Esophagus squamous epithelium (tissue), 5 donors: ENCODE measurements at regions not wholly inside any gene's neighbourhood (a gene's known extent, or its start where the extent isn't known, plus 50 kb on each side); places are given as distances from the start of the nearest gene placed in this dataset.
"Not testable (repeated sequence)": the region's sequence is repeated elsewhere in the genome, so short reads cannot be mapped to it uniquely, and the experiment has no call there.

Experiments
- DNase-seq: peaks from one replicate; lab custom pipeline; 2025; lab: John Stamatoyannopoulos, UW
- H3K27ac ChIP-seq, 4 donors: fragments of 200-600 bp; sonication (generic); one replicate each; pipeline ENCODE4 v1.5.1; 2016 to 2019; ENCODE audit warnings: mild to moderate bottlenecking in 1 of 4
- H3K27me3 ChIP-seq, 4 donors: fragments of 200-600 bp; sonication (generic); 1 replicate in 3 of 4; 2 replicates in 1 of 4; pipeline versions ENCODE4 v1.5.1 to v1.6.0; 2017 to 2021; ENCODE audit warnings: antibody characterized with exemption in 1 of 4
- H3K36me3 ChIP-seq, 3 donors: fragments of 200-600 bp; sonication (generic); one replicate each; pipeline ENCODE4 v1.5.1; 2016 to 2019
- H3K4me1 ChIP-seq, 3 donors: fragments of 200-600 bp; sonication (generic); one replicate each; pipeline ENCODE4 v1.5.1; 2017 to 2019
- H3K4me3 ChIP-seq, 4 donors: fragments of 200-600 bp; sonication (generic); 1 replicate in 3 of 4; 2 replicates in 1 of 4; pipeline ENCODE4 v1.5.1; 2016 to 2019; ENCODE audit warnings: mild to moderate bottlenecking in 2 of 4, moderate library complexity in 1 of 4
- H3K9me3 ChIP-seq, 3 donors: fragments of 200-600 bp; sonication (generic); one replicate each; pipeline ENCODE4 v1.5.1; 2016 to 2019
- POLR2A ChIP-seq, 4 donors: fragments of 450-650 bp; IDR thresholded peaks; one replicate each; pipeline ENCODE4 v1.6.1; 2017; ENCODE audit warnings: antibody characterized with exemption in 4 of 4, mild to moderate bottlenecking in 4 of 4, moderate library complexity in 3 of 4
- WGBS, 2 donors: methylation state at CpG; one replicate each; pipeline ENCODE4 v1.1.5; 2018; 5-methylcytosine and 5-hydroxymethylcytosine counted together
- intact Hi-C: fragments of 100-400 bp; cut with DNase I; formaldehyde crosslinking; loops from one replicate; pipeline ENCODE4 v1.15.0; 2022
- TF ChIP-seq, protein P1 (sequence below), 6 experiments: fragments of 450-650 bp in 4 of 6; fragments of 200-600 bp in 2 of 6; sonication (generic) in 2 of 6; IDR thresholded peaks; one replicate each; pipeline ENCODE4 v1.5.1; 2016 to 2019; ENCODE audit warnings: antibody characterized with exemption in 6 of 6, mild to moderate bottlenecking in 4 of 6, moderate library complexity in 4 of 6
- donor health status: DM: yes; HTN: yes; CAD: no.

DNA sequence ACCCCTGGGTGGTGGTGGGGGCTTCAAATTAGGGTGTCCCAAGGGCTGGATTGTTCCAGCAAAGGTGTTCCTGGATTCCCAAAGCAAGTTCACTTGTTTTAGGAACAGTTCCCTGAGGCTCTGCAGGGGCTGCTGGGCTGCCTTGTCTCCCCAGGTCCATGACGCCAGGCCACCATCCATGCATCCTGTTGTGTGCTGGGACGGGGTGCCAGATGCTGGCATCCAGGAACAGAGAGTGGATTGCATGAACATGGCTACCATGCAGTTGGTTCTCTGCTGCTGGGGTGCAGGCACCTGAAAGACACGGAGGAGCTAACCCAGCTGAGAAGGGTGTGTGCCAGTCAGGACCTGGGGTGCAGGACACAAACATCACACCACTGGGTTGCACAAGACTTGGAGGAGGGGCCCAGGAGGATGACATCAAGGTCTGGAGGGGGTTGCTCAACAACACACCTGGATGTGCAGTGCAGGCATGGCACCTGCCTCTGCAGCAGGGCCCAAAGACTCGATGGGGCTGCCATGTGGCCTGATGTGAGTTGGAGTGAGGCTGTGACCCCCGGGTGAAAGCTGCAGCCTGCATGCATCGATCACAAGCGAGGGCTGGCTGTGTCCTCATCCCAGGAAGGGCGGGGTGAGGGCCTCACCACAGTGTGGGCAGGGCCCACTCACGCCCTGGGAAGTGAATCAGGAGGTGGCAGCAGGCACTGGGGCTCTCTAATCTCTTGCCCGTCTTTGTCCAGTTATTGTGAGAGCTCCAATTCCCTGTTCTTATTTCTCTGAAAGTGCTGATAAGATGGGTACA is 74.0 kb upstream of the CLDN5 start:
- Histone ChIP-seq H3K27ac (peak overlapping the region in 3 of 4 donors; percentile 48 to 73 (median 66)), H3K4me1 (peaks cover 4 to 21% (median 12%) of the 10 kb centered on the region in 3 donors), H3K36me3 (no peaks in the 10 kb centered on the region), H3K9me3 (no peaks in the 10 kb centered on the region), H3K27me3 (peaks cover 0 to 11% (median 0%) of the 10 kb centered on the region in 4 donors), H3K4me3 (no peak overlapping the region)
- WGBS, 2 donors: 34 to 42% methylated on average over 3 to 6 of the region's 10 CpGs
- TF ChIP-seq, protein P1, sequence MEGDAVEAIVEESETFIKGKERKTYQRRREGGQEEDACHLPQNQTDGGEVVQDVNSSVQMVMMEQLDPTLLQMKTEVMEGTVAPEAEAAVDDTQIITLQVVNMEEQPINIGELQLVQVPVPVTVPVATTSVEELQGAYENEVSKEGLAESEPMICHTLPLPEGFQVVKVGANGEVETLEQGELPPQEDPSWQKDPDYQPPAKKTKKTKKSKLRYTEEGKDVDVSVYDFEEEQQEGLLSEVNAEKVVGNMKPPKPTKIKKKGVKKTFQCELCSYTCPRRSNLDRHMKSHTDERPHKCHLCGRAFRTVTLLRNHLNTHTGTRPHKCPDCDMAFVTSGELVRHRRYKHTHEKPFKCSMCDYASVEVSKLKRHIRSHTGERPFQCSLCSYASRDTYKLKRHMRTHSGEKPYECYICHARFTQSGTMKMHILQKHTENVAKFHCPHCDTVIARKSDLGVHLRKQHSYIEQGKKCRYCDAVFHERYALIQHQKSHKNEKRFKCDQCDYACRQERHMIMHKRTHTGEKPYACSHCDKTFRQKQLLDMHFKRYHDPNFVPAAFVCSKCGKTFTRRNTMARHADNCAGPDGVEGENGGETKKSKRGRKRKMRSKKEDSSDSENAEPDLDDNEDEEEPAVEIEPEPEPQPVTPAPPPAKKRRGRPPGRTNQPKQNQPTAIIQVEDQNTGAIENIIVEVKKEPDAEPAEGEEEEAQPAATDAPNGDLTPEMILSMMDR (IDR thresholded peaks at IDR 0.05): no peak
- TF ChIP-seq POLR2A (IDR thresholded peaks at IDR 0.05): no peak
- intact Hi-C loops: no loop called here
- no peak for DNase-seq

GRCh38 chr22:19599004-19599403 is 74.8 kb upstream of the CLDN5 start:
- Histone ChIP-seq H3K27me3 (peaks cover 0 to 11% (median 0%) of the 10 kb centered on the region in 4 donors), H3K36me3 (no peaks in the 10 kb centered on the region), H3K9me3 (no peaks in the 10 kb centered on the region), H3K4me1 (peaks cover 4 to 21% (median 12%) of the 10 kb centered on the region in 3 donors), H3K4me3 (no peak overlapping the region), H3K27ac (peak overlapping the region in 2 of 4 donors; percentile 66 to 73)
- intact Hi-C loops: no loop called here
- DNase-seq: no peak
- TF ChIP-seq POLR2A (IDR thresholded peaks at IDR 0.05): no peak
- TF ChIP-seq, protein P1 (IDR thresholded peaks at IDR 0.05): no peak
- 91 to 94% methylated on average over 5 of the region's 5 CpGs for WGBS, 2 donors

- Histone ChIP-seq H3K9me3 (no peaks in the 10 kb centered on the region), H3K36me3 (no peaks in the 10 kb centered on the region), H3K4me1 (peaks cover 4 to 21% (median 12%) of the 10 kb centered on the region in 3 donors), H3K27me3 (peaks cover 0 to 11% (median 0%) of the 10 kb centered on the region in 4 donors), H3K27ac (no peak overlapping the region), H3K4me3 (no peak overlapping the region)
- TF ChIP-seq POLR2A (IDR thresholded peaks at IDR 0.05): no peak
- intact Hi-C loops: no loop called here
- DNase-seq: no peak
- WGBS, 2 donors: 74 to 79% methylated on average over 3 to 9 of the region's 12 CpGs
Measured at GRCh38 chr22:19599626-19600243, 75.5 kb upstream of the CLDN5 start.

DNA sequence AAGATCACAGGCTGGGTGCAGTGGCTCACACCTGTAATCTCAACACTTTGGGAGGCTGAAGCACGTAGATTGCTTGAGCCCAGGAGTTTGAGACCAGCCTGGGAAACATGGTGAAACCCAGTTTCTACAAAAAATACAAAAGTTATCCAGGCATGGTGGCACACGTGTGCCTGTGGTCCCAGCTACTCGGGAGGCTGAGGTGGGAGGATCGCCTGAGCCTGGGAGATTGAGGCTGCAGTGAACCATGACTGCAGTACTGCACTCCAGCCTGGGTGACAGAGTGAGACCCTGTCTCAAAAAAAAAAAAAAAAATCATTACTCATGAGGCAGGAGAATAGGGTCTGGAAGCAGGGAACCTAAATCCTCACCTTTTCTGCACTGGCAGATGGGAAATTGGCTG is 79.1 kb upstream of the CLDN5 start:
- H3K4me3 ChIP-seq, intact Hi-C loops, H3K27ac ChIP-seq, H3K36me3 ChIP-seq, H3K9me3 ChIP-seq, DNase-seq: not testable (repeated sequence)
- WGBS, 2 donors: 67 to 78% methylated on average over 1 to 4 of the region's 4 CpGs
- Histone ChIP-seq H3K4me1 (peaks cover 2 to 22% (median 6%) of the 10 kb centered on the region in 3 donors), H3K27me3 (peaks cover 0 to 32% (median 0%) of the 10 kb centered on the region in 4 donors)

GRCh38 chr22:19603767-19604166 is 79.6 kb upstream of the CLDN5 start:
- Histone ChIP-seq H3K36me3 (no peaks in the 10 kb centered on the region), H3K4me3 (no peak overlapping the region), H3K4me1 (peaks cover 0 to 18% (median 2%) of the 10 kb centered on the region in 3 donors), H3K27me3 (peaks cover 0 to 32% (median 0%) of the 10 kb centered on the region in 4 donors), H3K9me3 (no peaks in the 10 kb centered on the region), H3K27ac (no peak overlapping the region)
- DNase-seq: no peak
- intact Hi-C loops: no loop called here
- WGBS, 2 donors: 93 to 97% methylated on average over 3 of the region's 3 CpGs
- TF ChIP-seq, protein P1 (IDR thresholded peaks at IDR 0.05): no peak
- TF ChIP-seq POLR2A (IDR thresholded peaks at IDR 0.05): no peak
